Hindlimb muscle (tissue), 1 donor: ENCODE measurements at regions not wholly inside any gene's neighbourhood (a gene's known extent, or its start where the extent isn't known, plus 50 kb on each side); places are given as distances from the start of the nearest gene placed in this dataset.
A peak's percentile ranks its signal among the peaks of the same experiment; 100 is the strongest.
"Not testable (repeated sequence)": the region's sequence is repeated elsewhere in the genome, so short reads cannot be mapped to it uniquely, and the experiment has no call there.

Experiments
- DNase-seq: peaks from one replicate; pipeline ENCODE4 v3.0.0-alpha.2; 2013

DNA sequence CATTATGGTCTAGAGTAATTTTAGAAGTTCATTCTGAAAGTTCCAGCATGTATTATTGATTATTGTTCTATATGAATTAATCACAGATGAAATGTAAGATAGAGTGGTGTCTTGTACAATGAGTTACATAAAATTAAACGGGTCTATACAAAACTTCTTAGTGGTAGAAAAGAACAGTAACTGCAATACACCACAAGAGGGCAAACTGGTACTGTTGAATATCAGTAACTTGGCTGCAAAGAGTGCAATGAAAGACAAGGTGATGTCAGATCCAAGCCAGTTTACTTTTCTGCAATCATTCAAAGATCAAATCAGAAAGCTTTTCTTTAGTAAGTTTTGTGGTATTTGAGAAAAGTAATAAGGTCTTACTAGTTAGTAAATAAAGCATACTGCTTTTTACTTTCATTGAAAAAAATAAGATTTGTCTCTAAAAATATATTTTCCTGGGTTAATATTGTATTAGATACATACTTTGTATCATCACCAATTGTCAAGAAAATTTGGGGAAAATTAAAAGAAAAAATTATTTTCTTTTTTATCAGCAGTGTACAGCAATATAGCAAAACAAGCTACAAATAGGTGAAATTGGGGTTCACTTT, 66.4 kb upstream of the BTG3 start:
- peak; percentile 61 for DNase-seq

DNA sequence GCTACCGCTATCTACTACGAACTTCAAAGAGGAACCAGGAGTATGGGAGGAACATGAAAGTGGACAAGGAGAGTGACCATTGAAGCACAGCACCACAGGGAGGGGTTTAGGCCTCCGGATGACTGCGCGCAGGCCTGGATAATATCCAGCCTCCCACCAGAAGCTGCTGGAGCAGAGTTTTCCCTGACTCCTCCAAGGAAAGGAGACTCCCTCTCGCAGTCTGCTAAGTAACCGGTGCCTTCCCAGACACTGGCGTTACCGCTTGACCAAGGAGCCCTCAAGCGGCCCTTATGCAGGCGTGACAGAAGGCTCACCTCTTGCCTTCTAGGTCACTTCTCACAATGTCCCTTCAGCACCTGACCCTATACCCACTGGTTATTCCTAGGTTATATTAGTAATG, 64.2 kb upstream of the BTG3 start:
- DNase-seq = not testable (repeated sequence)

DNA sequence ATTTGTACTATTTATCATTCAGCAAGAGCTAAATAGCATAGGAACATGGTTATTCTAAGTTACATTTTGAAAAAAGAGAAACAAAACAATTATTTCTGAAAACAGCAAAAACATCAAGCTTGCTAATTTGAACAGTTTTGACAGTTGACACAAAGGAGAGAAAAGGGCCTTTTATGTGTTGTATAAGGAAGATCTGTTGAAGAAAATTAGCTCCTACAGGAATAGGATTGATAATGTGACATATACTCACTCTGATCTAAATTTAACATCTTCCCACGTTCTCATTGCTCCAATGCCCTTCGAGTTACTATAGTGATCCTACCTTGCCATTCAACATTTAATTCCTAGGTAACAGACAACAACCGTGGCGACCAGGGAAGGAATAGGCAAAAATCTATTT, 61.4 kb upstream of the BTG3 start:
- DNase-seq = no peak

DNA sequence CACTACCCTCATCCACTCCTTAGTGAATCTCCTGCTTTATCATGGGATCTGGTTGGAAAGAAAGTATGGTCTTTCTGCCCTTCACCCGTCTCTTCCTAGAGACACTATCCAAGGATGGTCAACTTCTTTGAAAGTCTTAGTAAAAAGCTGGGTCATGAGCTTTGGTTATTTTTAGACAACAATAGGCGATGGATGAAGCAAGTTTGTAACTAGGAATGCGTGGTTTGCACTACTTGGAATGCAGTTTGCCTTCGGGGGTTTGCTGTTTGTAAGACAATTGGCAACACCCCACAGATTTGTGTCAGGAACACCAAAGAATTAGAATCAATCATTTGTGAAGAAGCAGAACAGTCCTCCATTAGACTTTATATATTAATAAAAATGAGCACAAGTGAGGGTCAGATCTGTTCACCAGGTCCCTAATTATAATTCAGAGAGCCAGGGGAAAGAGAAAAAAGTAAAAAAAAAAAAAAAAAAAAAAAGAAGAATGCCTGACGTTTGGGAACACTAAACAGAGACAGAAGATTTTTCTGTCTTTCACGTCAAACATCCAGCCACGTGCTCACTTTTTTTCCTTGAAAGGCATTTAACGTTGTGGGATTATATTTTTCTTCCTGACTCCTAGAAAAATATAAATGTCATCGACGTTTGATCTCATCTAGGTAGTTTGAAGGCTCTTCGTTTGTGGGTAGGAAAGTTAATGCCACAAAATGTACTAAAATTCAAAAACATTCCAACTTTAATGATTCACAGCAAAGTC, 60.7 kb upstream of the BTG3 start:
- no peak for DNase-seq

DNA sequence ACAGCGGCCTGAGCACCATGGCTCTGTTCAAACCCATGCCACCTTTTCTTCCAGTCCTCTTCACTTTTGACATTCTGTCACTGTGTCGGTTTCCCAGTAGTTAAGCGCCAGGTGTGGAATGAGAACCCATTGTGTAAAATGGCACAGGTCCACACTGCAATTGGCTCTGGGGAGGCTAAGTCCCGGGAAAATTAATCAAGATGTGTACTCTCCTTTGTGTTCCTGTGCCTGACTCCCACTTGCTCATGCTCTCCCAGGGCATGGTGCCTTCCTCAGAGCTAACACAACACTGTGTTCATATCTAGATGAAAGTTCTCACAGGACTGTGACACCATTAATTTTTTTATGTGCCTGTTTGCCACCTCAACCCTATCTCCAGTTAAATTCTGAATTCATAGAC, 59.0 kb upstream of the BTG3 start:
- no peak for DNase-seq

DNA sequence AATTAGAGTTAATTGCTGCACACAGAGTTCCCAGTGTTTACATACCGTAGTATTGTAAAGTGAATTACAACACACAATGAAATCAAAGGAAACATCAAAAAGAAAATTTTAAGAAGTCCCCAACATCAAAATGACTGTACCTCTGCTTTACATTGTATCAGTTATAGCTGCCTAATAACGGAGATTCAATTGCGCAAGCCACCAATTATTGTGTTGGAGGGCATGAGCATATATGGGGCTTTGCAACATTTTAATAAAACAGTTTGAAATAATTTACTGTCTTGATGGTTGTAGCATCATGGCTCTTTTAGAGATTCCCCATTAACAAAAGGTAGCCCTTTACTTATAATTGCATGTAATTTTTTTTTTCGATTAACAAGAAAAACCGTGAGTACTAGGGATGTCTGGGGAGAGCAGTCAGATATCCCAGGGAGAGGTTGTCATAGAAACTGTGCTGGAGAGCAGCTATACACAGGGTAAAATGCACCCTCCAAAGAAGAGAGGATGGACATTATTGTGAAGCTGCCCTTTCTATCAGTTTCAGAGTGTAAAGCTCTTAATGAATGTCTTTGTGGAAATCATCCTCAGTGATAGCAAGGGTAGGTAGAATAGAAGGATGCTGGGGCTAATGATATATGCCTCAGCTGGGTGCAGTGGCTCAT, 55.9 kb upstream of the BTG3 start:
- DNase-seq = no peak

DNA sequence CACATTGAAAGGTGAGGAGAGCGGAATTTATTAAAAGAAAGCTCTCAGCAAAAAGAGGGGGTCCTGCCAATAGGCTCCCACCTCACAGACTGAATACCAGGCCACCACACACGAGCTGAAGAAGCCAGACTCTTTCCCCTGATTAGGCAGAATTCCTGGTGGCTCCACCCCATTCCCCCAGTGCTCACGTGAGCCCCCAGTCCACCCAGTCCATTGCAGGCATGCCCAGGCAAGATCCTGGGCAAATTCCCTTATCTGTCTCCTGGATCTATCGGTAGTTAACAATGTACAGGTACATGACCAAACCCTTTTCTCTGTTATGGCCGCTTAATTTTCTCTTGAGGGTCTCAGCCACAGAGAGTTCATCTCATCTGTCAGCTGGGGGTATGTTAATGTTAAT, 54.6 kb upstream of the BTG3 start:
- no peak for DNase-seq
